ENCODE measurements at regions not wholly inside any gene's neighbourhood (a gene's known extent, or its start where the extent isn't known, plus 50 kb on each side); places are given as distances from the start of the nearest gene placed in this dataset.

DNA sequence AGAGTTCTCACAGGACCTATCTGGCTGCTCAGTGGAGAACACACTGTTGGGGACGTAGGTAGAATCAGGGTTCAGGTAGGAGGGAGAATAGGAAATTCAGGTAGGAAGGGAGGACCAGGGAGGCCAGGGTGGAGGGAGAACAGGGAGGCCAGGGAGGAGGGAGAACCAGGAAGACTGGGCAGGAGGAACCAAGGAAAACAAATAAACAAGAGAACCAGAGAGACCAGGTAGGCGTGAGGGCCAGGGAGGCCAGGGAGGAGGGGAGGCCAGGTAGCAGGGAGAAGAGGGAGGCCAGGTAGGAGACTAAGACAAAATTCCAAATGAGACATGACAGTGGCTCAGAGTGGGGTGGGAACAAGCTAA, 337.6 kb downstream of the EIPR1 start:
- TF ChIP-seq, protein P1, sequence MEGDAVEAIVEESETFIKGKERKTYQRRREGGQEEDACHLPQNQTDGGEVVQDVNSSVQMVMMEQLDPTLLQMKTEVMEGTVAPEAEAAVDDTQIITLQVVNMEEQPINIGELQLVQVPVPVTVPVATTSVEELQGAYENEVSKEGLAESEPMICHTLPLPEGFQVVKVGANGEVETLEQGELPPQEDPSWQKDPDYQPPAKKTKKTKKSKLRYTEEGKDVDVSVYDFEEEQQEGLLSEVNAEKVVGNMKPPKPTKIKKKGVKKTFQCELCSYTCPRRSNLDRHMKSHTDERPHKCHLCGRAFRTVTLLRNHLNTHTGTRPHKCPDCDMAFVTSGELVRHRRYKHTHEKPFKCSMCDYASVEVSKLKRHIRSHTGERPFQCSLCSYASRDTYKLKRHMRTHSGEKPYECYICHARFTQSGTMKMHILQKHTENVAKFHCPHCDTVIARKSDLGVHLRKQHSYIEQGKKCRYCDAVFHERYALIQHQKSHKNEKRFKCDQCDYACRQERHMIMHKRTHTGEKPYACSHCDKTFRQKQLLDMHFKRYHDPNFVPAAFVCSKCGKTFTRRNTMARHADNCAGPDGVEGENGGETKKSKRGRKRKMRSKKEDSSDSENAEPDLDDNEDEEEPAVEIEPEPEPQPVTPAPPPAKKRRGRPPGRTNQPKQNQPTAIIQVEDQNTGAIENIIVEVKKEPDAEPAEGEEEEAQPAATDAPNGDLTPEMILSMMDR (IDR thresholded peaks at IDR 0.05): no peak
- TF ChIP-seq POLR2A (IDR thresholded peaks at IDR 0.05): no peak
